Embryonic facial prominence (tissue), 1 donor: ENCODE measurements at regions not wholly inside any gene's neighbourhood (a gene's known extent, or its start where the extent isn't known, plus 50 kb on each side); places are given as distances from the start of the nearest gene placed in this dataset.
"Not testable (repeated sequence)": the region's sequence is repeated elsewhere in the genome, so short reads cannot be mapped to it uniquely, and the experiment has no call there.

Experiments
- DNase-seq: peaks from one replicate; pipeline ENCODE4 v3.0.0-alpha.2; 2016; ENCODE audit errors: extremely low spot score

DNA sequence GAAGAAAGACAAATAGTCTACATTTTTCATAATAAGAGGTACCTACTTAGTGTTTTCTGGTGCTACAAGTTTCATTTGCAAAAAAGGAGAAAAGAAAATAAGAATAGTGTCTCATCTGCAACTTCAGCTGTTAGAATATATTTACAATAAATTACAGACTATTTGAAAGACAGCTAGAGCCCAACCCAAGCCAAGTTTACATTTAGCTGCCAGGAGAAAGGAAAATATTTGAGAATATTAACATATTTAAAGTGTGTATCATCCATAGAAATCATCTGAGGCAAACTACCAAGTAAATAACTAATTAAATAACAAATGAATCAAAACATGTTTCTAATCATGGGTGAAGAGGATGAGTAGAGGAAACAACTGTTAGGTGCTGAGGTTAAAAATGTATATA lies 209.2 kb upstream of the ZSWIM2 start:
- no peak for DNase-seq

GRCh38 chr2:187057466-187057865 lies 208.5 kb upstream of the ZSWIM2 start:
- DNase-seq: no peak

DNA sequence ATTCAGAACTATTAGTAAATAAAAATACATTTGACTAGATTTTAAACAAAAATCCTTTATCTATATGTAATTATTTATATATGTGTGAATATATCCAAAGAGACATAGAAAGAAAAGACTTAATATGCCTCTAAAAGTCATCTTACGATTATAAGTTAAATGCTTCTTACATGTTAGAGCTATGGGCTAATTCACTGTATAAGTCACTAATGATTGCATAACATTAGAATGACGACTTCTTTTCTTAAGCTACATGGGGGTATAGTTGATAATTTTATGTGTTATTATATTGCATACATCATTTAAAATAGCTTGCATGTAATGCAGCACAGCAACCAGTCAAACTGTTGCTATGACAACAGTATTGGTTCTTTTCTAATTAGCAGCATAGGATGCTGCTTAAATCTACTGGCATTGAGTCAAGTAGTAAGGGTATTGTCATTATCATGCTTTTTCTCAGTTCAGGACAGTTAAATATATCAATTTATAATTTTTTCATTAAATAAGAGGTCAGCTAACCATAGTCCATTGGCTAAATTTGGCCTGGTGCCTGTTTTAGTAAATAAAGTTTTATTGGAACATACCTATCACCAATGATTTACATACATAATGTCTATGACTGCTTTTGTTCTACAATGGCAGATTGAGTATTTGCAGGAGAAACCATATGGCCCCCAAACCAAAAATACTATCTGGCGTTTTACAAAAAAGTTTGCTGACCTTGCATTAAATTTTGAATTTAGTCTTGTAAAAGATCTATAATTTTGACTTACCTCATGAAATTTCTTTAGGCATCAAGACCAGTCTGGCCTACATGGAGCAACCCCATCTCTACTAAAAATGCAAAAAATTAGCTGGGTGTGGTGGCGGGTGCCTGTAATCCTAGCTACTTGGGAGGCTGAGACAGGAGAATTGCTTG lies 207.7 kb upstream of the ZSWIM2 start:
- no peak for DNase-seq

GRCh38 chr2:187055463-187055862 lies 206.5 kb upstream of the ZSWIM2 start:
- DNase-seq: no peak

DNA sequence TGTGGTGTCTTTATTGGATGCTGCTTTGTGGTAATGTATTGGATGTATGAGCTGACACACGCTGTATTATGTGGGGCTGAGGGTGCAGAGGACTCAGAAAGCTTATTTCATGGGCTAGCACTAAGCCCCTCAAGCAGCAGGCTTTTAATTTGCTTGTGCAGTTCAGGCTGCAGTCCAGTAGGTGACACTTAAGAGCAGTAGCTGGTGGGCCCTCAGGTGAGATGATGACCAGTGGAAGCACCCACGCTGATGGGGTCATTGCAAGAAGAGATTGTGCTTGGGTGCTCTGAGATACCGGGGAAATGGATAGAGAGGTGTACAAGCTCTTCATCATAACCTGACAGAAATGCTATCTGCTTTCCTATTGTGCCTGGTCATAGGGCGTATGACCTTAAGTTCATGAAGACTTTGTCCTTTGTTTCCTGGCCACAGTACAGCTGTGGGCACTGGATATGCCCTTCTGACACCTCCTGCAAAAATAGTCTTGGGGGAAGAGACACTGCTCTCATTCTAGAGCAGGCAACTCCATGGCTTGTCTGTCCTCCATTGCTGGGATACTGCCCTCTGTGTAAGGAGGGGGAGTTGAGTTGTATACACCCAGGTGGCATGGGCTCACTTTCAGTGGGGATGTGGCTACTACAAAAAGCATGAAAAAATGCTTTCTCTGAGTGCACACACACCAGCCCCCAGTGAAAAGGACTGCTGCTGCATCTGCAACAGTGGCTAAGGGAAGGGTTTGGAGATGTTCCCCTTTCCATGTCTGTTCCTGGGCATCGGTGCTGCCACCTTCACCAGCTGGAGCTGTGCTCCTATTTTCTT lies 205.7 kb upstream of the ZSWIM2 start:
- DNase-seq: no peak

GRCh38 chr2:187051350-187051749 lies 202.4 kb upstream of the ZSWIM2 start:
- DNase-seq: no peak

- no peak for DNase-seq
Observed at GRCh38 chr2:187050409-187050998, 201.5 kb upstream of the ZSWIM2 start.

GRCh38 chr2:187037310-187037709 lies 188.3 kb upstream of the ZSWIM2 start:
- DNase-seq: no peak

DNA sequence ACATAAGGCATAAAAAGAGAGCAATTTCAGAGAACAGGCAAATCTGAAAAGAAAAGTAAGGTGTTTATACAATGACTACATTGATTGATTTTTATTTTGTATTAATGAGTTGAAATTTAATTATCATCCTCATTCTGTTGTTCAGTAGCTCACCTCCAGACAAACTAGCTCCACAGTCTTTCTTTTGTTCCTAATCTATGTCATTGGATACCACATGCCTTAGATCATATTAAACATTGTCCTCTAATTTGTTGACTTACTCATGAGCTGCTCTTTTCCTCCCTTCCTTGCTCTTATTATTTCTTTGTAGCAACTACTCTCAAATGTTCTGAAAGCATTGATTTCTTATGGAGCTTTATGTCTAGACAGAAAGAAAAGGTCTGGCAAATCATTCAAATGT lies 185.5 kb upstream of the ZSWIM2 start:
- DNase-seq: no peak

DNA sequence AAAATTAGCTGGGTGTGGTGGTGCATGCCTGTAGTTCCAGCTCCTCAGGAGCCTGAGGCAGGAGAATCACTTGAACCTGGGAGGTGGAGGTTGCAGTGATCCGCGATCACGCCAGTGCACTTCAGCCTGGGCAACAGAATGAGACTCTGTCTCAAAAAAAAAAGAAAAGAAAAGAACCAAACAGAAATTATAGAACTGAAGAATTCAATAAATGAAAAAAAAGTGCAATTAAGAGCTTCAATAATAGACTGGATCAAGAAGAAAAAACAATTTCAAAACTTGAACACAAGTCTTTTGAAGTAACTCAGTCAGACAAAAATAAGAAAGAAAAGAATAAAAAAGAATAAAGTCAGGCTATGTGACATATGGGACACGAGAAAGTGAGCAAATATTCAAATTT lies 175.8 kb upstream of the ZSWIM2 start:
- no peak for DNase-seq

DNA sequence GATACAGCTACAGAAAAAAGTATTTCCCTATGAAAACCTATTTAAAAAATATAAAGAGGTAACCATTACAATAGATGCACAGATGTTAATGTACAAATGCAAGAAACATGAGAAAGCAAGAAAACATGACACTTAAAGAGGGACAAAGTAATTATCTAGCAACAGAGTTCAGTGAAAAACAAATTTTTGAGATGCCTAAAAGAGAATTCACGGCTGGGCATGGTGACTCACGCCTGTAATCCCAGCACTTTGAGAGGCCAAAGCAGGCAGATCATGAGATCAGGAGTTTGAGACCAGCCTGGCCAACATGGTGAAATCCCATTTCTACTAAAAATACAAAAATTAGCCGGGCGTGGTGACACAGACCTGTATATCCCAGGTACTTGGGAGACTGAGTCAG lies 175.0 kb upstream of the ZSWIM2 start:
- not testable (repeated sequence) for DNase-seq

- no peak for DNase-seq
Observed at GRCh38 chr2:187017438-187017837, 168.5 kb upstream of the ZSWIM2 start.

- DNase-seq: no peak
Observed at GRCh38 chr2:187013058-187013457, 164.1 kb upstream of the ZSWIM2 start.

DNA sequence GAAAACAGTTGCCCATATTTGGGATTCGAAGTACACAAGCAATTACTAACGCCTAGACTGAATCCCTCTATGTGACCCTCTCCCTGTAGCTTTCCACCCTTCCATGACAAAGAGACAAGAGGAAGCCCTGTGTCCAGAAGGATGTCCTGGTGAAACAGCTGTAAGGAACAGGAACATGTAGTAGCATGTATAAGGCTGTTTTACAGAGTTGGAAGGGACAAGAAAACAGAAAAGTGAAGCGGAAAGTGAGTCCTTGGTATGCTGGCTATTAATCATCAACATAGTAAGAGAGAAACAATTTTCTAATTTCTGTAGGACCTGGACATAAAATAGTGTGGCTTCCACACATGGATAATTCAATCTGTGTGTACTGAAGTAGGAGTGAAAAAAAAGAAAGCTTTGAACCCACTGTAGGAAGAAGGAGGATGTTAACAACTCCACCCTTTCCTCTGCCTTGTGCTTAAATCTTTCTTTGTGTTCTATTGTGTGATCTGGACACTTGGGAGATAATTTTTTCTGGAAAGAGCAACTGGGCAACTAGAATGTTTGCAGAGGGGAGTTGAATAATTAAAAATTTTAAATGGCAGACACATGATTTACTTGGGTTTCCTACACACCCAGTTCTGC lies 162.3 kb upstream of the ZSWIM2 start:
- DNase-seq: no peak

GRCh38 chr2:187009483-187010239 lies 160.7 kb upstream of the ZSWIM2 start:
- no peak for DNase-seq

DNA sequence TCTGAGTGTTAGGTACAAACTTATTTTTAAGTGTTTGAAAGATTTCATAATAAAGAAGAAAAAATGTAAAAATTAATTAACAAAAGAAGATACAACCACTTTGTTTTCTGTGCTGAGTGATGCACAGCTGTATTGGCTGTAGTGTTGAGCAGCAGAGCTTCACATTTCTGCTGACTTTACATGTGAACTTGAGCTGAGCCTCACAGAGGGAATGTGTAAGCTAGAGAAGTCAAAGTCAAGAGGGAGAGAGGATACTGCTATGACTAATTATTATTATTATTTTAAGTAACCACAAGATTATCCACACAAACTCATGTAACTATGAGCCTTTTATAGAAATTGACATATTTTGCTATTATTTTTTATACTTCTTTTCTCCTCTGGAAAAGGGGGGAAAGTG lies 159.1 kb upstream of the ZSWIM2 start:
- DNase-seq: no peak

DNA sequence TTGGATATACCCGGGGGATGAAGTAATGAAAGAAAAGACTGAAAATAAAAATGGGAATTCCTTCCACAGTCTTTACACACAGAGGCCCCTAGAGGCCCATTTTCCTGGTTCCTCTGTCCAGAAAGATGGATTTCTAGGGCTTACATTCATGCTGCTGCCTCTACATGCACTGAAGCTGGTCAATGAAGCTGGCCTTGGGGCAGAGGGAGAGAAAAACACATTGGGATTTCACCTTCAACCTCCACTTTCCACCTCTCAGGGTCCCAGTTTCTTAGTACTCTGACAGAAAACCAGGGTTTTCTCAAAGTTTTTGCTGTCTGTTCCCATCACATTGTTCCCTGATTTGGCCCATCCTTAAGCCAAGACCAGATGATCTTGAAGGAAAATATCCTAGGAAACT lies 154.6 kb upstream of the ZSWIM2 start:
- DNase-seq: no peak

DNA sequence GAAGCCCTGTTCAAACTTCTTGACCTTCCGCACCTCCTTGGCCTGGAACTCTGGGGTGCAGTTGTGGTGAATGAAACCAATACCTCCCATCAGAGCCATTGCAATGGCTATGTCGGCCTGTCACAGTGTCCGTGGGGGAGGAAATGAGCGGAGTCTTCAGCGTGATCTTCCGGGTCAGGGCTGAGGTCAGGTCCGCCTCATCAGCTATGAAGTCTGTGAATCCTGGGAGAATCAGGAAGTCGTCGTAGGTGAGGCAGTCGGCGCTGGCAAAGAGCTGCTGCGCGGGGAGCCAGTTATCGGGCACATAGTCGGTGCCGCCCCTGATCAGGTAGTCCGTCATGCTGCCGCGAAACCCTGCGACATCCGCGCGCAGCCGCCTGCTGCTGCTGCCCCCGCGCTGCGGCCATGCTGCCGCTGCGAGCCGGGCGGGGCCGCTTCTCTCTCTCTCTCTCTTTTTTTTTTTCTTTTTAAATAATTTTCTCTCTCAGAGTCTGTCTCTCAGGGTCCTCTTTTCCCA lies 154.1 kb upstream of the ZSWIM2 start:
- DNase-seq: no peak

DNA sequence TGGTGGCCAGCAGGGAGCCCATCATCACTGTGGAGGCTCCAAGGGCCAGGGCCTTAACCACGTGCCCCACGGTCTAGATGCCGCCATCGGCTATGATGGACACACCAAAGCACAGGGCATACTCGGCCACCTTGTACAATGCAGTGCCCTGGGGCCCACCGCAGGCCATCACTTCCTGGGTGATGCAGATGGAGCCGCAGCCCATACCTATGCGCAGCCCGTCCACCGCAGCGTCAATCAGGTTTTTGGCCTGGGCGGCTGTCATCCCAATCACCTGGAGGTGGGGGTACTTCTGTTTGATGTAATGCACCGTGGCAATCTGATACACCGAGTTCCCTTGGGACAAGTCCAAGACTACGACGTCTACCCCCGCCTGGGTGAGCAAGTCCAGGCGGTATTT lies 153.3 kb upstream of the ZSWIM2 start:
- no peak for DNase-seq

GRCh38 chr2:187001248-187001647 lies 152.3 kb upstream of the ZSWIM2 start:
- no peak for DNase-seq

DNA sequence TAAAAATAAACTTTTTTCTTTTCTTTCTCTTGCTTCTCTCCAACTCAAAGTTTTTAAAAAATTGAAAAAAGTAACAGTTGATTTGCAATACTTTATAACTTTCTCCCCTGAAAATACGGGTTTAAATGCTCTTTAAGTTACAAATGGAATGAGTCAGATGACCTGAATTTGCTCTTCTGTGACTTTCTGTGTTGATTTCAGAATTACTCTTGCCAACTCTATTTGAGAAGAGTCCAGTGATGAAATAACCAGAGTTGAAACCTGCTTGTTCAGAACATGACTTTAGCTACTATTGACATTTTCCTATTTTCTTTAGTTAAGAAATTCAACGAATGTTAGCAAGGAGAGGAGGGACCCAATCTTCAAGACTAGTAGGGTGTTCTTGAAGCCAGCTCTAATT lies 146.1 kb upstream of the ZSWIM2 start:
- DNase-seq: no peak
